ENCODE measurements at regions not wholly inside any gene's neighbourhood (a gene's known extent, or its start where the extent isn't known, plus 50 kb on each side); places are given as distances from the start of the nearest gene placed in this dataset.

DNA sequence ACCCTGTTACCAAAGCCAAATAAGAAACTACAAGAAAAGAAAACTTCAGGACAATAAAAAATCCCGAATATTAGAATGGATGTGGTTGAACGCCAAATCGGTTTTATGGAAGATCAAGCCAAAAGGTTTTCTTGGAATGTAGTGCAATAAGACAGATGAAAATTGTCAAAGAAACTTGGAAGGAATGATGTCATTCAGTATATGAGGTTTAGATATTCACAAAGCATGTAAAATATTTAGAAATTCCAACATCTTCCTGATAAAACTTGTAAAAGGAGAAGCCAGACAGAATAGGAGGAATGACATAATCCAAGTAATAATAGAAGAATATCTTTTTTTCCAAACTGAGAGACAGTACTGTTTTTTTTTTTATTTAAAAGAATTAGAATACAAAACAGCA lies 130.3 kb upstream of the ZPLD1 start:
- no peak for DNase-seq
- Mint-ChIP-seq H3K4me1 (ENCODE audit: low read depth, unreplicated experiment) (peaks cover 26% of the 10 kb centered on the region), H3K36me3 (ENCODE audit: unreplicated experiment) (no peaks in the 10 kb centered on the region), H3K27me3 (ENCODE audit: unreplicated experiment) (peaks cover 2% of the 10 kb centered on the region), H3K27ac (ENCODE audit: unreplicated experiment) (no peak overlapping the region), H3K9me3 (ENCODE audit: unreplicated experiment) (no peaks in the 10 kb centered on the region), H3K4me3 (ENCODE audit: unreplicated experiment) (no peak overlapping the region)
- TF ChIP-seq, protein P1, sequence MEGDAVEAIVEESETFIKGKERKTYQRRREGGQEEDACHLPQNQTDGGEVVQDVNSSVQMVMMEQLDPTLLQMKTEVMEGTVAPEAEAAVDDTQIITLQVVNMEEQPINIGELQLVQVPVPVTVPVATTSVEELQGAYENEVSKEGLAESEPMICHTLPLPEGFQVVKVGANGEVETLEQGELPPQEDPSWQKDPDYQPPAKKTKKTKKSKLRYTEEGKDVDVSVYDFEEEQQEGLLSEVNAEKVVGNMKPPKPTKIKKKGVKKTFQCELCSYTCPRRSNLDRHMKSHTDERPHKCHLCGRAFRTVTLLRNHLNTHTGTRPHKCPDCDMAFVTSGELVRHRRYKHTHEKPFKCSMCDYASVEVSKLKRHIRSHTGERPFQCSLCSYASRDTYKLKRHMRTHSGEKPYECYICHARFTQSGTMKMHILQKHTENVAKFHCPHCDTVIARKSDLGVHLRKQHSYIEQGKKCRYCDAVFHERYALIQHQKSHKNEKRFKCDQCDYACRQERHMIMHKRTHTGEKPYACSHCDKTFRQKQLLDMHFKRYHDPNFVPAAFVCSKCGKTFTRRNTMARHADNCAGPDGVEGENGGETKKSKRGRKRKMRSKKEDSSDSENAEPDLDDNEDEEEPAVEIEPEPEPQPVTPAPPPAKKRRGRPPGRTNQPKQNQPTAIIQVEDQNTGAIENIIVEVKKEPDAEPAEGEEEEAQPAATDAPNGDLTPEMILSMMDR (IDR thresholded peaks at IDR 0.05; ENCODE audit: partially characterized antibody, unreplicated experiment) = no peak

DNA sequence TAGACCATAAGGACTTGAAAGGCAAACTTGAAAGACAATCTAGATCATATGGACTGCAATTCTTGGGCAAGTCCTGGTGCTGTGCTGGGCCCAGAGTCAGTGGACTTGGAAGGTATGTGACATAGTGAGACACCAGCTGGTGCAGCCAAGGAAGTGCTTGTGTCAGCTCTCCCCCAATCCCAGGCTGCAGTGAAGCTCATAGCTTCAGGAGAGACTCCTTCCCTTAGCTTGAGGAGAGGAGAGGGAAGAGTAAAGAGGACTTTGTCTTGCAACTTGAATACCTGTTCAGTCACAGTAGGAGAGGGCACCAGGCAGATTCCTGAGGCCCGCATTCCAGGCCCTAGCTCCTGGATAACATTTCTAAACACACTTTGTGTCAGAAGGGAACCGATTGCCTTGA lies 127.4 kb upstream of the ZPLD1 start:
- Mint-ChIP-seq H3K36me3 (ENCODE audit: unreplicated experiment) (no peaks in the 10 kb centered on the region), H3K9me3 (ENCODE audit: unreplicated experiment) (no peaks in the 10 kb centered on the region), H3K4me3 (ENCODE audit: unreplicated experiment) (no peak overlapping the region), H3K27ac (ENCODE audit: unreplicated experiment) (no peak overlapping the region), H3K4me1 (ENCODE audit: low read depth, unreplicated experiment) (peaks cover 5% of the 10 kb centered on the region), H3K27me3 (ENCODE audit: unreplicated experiment) (peaks cover 3% of the 10 kb centered on the region)
- TF ChIP-seq, protein P1 (IDR thresholded peaks at IDR 0.05; ENCODE audit: partially characterized antibody, unreplicated experiment) = no peak
- DNase-seq = no peak

DNA sequence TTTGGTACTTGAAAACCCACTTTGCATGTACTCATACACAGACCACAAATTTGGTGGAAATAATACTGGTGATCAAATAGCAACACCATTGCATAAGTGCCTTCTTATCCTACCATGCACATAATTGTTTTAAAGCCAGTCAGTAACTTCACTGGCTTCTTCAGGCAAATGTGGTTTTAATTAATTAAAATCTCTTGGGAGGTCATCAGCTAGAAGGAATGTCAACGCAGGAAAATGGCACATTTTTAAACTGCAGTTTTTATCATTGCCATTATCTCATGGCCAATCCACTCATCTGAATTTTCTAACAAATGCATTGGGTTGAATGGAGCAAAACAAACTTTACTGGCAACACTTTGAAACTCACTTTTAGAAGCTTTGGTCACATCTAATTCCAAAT lies 105.7 kb upstream of the ZPLD1 start:
- DNase-seq = no peak
- TF ChIP-seq, protein P1 (IDR thresholded peaks at IDR 0.05; ENCODE audit: partially characterized antibody, unreplicated experiment) = no peak
- Mint-ChIP-seq H3K36me3 (ENCODE audit: unreplicated experiment) (no peaks in the 10 kb centered on the region), H3K4me3 (ENCODE audit: unreplicated experiment) (no peak overlapping the region), H3K9me3 (ENCODE audit: unreplicated experiment) (no peaks in the 10 kb centered on the region), H3K4me1 (ENCODE audit: low read depth, unreplicated experiment) (peaks cover 9% of the 10 kb centered on the region), H3K27ac (ENCODE audit: unreplicated experiment) (no peak overlapping the region), H3K27me3 (ENCODE audit: unreplicated experiment) (no peaks in the 10 kb centered on the region)

DNA sequence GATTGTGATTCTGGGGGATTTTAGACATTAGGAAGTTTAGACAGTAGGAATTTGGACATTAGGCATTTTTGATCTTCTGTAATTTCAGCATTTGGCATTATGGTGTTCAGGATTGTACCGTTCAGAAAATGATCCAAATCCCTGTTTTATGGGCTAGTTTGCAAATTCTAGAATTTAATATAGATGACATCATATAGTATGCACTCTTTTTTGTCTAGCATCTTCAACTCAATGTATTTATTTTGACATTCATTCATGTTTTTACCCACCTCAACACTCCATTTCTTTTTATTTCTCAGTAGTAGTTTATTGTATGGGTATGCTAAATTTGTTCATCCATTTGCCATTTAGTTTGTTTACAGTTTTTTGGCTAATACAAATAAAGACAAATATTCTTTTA lies 105.3 kb upstream of the ZPLD1 start:
- Mint-ChIP-seq H3K36me3 (ENCODE audit: unreplicated experiment) (no peaks in the 10 kb centered on the region), H3K4me3 (ENCODE audit: unreplicated experiment) (no peak overlapping the region), H3K27me3 (ENCODE audit: unreplicated experiment) (no peaks in the 10 kb centered on the region), H3K9me3 (ENCODE audit: unreplicated experiment) (no peaks in the 10 kb centered on the region), H3K27ac (ENCODE audit: unreplicated experiment) (no peak overlapping the region), H3K4me1 (ENCODE audit: low read depth, unreplicated experiment) (peaks cover 9% of the 10 kb centered on the region)
- TF ChIP-seq, protein P1 (IDR thresholded peaks at IDR 0.05; ENCODE audit: partially characterized antibody, unreplicated experiment) = no peak
- DNase-seq = no peak

DNA sequence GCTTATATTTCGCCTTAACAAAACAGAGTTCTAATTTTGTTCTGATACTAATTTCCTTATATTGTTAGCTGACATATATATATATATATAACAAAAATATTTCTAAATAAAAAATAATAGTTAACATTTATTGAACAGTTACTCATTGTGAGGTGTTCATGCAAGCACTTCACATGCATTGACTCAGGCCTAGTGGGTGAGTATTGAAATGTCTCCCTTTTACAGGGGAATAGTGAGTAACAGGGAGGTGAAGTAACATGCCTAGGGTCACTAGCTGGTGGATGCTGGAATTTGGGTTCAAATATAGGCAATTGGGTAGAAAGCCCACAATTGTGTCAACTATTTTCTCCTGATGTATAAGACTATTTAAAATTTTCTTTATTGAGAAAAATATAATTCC lies 102.6 kb upstream of the ZPLD1 start:
- Mint-ChIP-seq H3K36me3 (ENCODE audit: unreplicated experiment) (no peaks in the 10 kb centered on the region), H3K4me3 (ENCODE audit: unreplicated experiment) (no peak overlapping the region), H3K4me1 (ENCODE audit: low read depth, unreplicated experiment) (peaks cover 11% of the 10 kb centered on the region), H3K27me3 (ENCODE audit: unreplicated experiment) (no peaks in the 10 kb centered on the region), H3K9me3 (ENCODE audit: unreplicated experiment) (no peaks in the 10 kb centered on the region), H3K27ac (ENCODE audit: unreplicated experiment) (no peak overlapping the region)
- DNase-seq = no peak
- TF ChIP-seq, protein P1 (IDR thresholded peaks at IDR 0.05; ENCODE audit: partially characterized antibody, unreplicated experiment) = no peak
